22Rv1 (cell line): ENCODE measurements at regions not wholly inside any gene's neighbourhood (a gene's known extent, or its start where the extent isn't known, plus 50 kb on each side); places are given as distances from the start of the nearest gene placed in this dataset.

Experiments
- CTCF ChIP-seq: fragments of 450-650 bp; IDR thresholded peaks from 2 replicates; pipeline ENCODE4 v1.5.1; 2017; ENCODE audit warnings: mild to moderate bottlenecking
- ZFX ChIP-seq: fragments of 450-650 bp; IDR thresholded peaks from 2 replicates; pipeline ENCODE4 v1.6.1; 2017; ENCODE audit warnings: antibody characterized with exemption, borderline replicate concordance

- TF ChIP-seq CTCF (no peak), ZFX (no peak)
Measured at GRCh38 chr4:123255971-123256370, 140.6 kb upstream of the SPRY1 start.
